Embryonic facial prominence (tissue), 1 donor: ENCODE measurements at regions not wholly inside any gene's neighbourhood (a gene's known extent, or its start where the extent isn't known, plus 50 kb on each side); places are given as distances from the start of the nearest gene placed in this dataset.
"Not testable (repeated sequence)": the region's sequence is repeated elsewhere in the genome, so short reads cannot be mapped to it uniquely, and the experiment has no call there.

ENCODE experiments used
- DNase-seq: peaks from one replicate; pipeline ENCODE4 v3.0.0-alpha.2; 2016; ENCODE audit errors: extremely low spot score

GRCh38 chrX:120718969-120719368, 89.1 kb upstream of the C1GALT1C1 start:
- DNase-seq = no peak

GRCh38 chrX:120702337-120702736, 72.5 kb upstream of the C1GALT1C1 start:
- not testable (repeated sequence) for DNase-seq

GRCh38 chrX:120697053-120697452, 67.2 kb upstream of the C1GALT1C1 start:
- DNase-seq = no peak

DNA sequence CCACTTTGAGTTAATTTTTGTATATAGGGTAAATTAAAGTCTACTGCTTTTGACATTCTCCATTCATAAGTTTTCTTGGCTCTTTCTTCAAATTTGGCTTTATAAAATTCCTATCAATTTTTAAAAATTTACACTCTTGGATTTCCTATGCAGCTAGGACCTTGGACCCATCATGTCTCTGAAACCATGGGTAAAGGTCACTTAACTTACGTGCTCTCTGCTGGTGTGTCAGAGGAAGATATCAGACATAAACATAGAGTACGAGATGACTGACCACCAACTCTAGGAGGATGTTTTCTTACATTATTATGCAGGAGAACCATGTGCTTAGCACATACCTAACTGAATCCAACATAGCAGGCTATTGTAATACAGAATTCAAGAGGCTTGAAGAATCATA, 62.5 kb upstream of the C1GALT1C1 start:
- DNase-seq = no peak

GRCh38 chrX:120690941-120691340, 61.1 kb upstream of the C1GALT1C1 start:
- no peak for DNase-seq

GRCh38 chrX:120690344-120690743, 60.5 kb upstream of the C1GALT1C1 start:
- DNase-seq = no peak

GRCh38 chrX:120680090-120680489, 50.2 kb upstream of the C1GALT1C1 start:
- no peak for DNase-seq
